DND-41 (cell line): ENCODE measurements at regions not wholly inside any gene's neighbourhood (a gene's known extent, or its start where the extent isn't known, plus 50 kb on each side); places are given as distances from the start of the nearest gene placed in this dataset.

Experiments
- EZH2 ChIP-seq: IDR thresholded peaks from 3 replicates; pipeline ENCODE4 v1.6.1; 2012; ENCODE audit warnings: borderline replicate concordance, low read depth, mild to moderate bottlenecking, moderate library complexity, low read length, inconsistent platforms; ENCODE audit not compliant: severe bottlenecking
- TF ChIP-seq, protein P1 (sequence below): IDR thresholded peaks from 2 replicates; pipeline ENCODE4 v1.5.1; 2012; ENCODE audit warnings: borderline replicate concordance, low read length, moderate library complexity, mild to moderate bottlenecking; ENCODE audit not compliant: poor library complexity, severe bottlenecking; ENCODE audit errors: extremely low read depth

GRCh38 chr2:120926463-120927264 lies 191.0 kb downstream of the GLI2 start:
- TF ChIP-seq, protein P1, sequence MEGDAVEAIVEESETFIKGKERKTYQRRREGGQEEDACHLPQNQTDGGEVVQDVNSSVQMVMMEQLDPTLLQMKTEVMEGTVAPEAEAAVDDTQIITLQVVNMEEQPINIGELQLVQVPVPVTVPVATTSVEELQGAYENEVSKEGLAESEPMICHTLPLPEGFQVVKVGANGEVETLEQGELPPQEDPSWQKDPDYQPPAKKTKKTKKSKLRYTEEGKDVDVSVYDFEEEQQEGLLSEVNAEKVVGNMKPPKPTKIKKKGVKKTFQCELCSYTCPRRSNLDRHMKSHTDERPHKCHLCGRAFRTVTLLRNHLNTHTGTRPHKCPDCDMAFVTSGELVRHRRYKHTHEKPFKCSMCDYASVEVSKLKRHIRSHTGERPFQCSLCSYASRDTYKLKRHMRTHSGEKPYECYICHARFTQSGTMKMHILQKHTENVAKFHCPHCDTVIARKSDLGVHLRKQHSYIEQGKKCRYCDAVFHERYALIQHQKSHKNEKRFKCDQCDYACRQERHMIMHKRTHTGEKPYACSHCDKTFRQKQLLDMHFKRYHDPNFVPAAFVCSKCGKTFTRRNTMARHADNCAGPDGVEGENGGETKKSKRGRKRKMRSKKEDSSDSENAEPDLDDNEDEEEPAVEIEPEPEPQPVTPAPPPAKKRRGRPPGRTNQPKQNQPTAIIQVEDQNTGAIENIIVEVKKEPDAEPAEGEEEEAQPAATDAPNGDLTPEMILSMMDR, result no peak
- TF ChIP-seq EZH2, result no peak
